HEK293 (cell line): ENCODE measurements at regions not wholly inside any gene's neighbourhood (a gene's known extent, or its start where the extent isn't known, plus 50 kb on each side); places are given as distances from the start of the nearest gene placed in this dataset.

ENCODE experiments used
- CTCF ChIA-PET: fragments of 350-600 bp; formaldehyde crosslinking; extraction: SDS; loops from one replicate; lab custom pipeline; 2021; ENCODE audit warnings: antibody characterized with exemption; lab: Yijun Ruan, JAX
- POLR2A ChIA-PET: fragments of 300-600 bp; formaldehyde crosslinking; extraction: SDS; loops from one replicate; lab custom pipeline; 2020; ENCODE audit warnings: antibody characterized with exemption, inconsistent platforms; lab: Yijun Ruan, JAX
- H3K27ac ChIP-seq: fragments of 200-500 bp; sonication (Bioruptor generic); 2 replicates; pipeline ENCODE4 v1.5.1; 2014; ENCODE audit warnings: low read depth, low read length, control low read depth, inconsistent platforms; ENCODE audit errors: extremely low read depth
- H3K36me3 ChIP-seq, 2 experiments: fragments of 200-500 bp in 1 of 2; sonication (Bioruptor generic) in 1 of 2; 1 replicate in 1 of 2; 2 replicates in 1 of 2; pipeline ENCODE4 v1.5.1; 2014 to 2017; ENCODE audit warnings: inconsistent platforms in 2 of 2, low read length in 2 of 2; ENCODE audit not compliant: control insufficient read depth in 2 of 2, insufficient read depth in 1 of 2
- H3K4me1 ChIP-seq: fragments of 200-500 bp; sonication (Bioruptor generic); 2 replicates; pipeline ENCODE4 v1.5.1; 2014; ENCODE audit warnings: mild to moderate bottlenecking, low read length, inconsistent platforms; ENCODE audit not compliant: control insufficient read depth, insufficient read depth
- H3K4me3 ChIP-seq: 2 replicates; pipeline ENCODE4 v1.5.1; 2011; ENCODE audit warnings: low read depth, mild to moderate bottlenecking, control low read depth, low read length, moderate library complexity
- H3K9me3 ChIP-seq: fragments of 200-500 bp; sonication (Bioruptor generic); 2 replicates; pipeline ENCODE4 v1.5.1; 2014; ENCODE audit warnings: low read depth, low read length, inconsistent platforms; ENCODE audit not compliant: control insufficient read depth, insufficient read depth
- FEZF1 ChIP-seq: fragments of 450-650 bp; formaldehyde crosslinking; IDR thresholded peaks from 2 replicates; pipeline ENCODE4 v1.5.1; 2016; ENCODE audit warnings: missing biosample characterization, missing genetic modification characterization
- KLF10 ChIP-seq: fragments of 450-650 bp; IDR thresholded peaks from 2 replicates; pipeline ENCODE4 v1.5.1; 2018; ENCODE audit warnings: missing biosample characterization, mild to moderate bottlenecking, missing genetic modification characterization
- KLF9 ChIP-seq: fragments of 450-650 bp; formaldehyde crosslinking; IDR thresholded peaks from 2 replicates; pipeline ENCODE4 v1.5.1; 2016; ENCODE audit warnings: missing biosample characterization, missing genetic modification characterization, low read depth
- SCRT1 ChIP-seq: fragments of 450-650 bp; formaldehyde crosslinking; IDR thresholded peaks from 2 replicates; pipeline ENCODE4 v1.5.1; 2016; ENCODE audit warnings: missing biosample characterization, missing genetic modification characterization, borderline replicate concordance
- SCRT2 ChIP-seq: fragments of 450-650 bp; formaldehyde crosslinking; IDR thresholded peaks from 2 replicates; pipeline ENCODE4 v1.5.1; 2016; ENCODE audit warnings: missing biosample characterization, missing genetic modification characterization
- SP2 ChIP-seq: fragments of 450-650 bp; formaldehyde crosslinking; IDR thresholded peaks from 2 replicates; pipeline ENCODE4 v1.5.1; 2016; ENCODE audit warnings: missing biosample characterization, missing genetic modification characterization
- ZNF175 ChIP-seq: fragments of 450-650 bp; formaldehyde crosslinking; IDR thresholded peaks from 2 replicates; pipeline ENCODE4 v1.5.1; 2016; ENCODE audit warnings: missing biosample characterization, missing genetic modification characterization
- ZNF214 ChIP-seq: fragments of 450-650 bp; formaldehyde crosslinking; IDR thresholded peaks from 2 replicates; pipeline ENCODE4 v1.5.1; 2017; ENCODE audit warnings: missing biosample characterization, mild to moderate bottlenecking, missing genetic modification characterization, borderline replicate concordance
- ZNF423 ChIP-seq: fragments of 450-650 bp; formaldehyde crosslinking; IDR thresholded peaks from 2 replicates; pipeline ENCODE4 v1.5.1; 2016; ENCODE audit warnings: missing biosample characterization, missing genetic modification characterization
- ZNF473 ChIP-seq: fragments of 450-650 bp; formaldehyde crosslinking; IDR thresholded peaks from 2 replicates; pipeline ENCODE4 v1.5.1; 2017; ENCODE audit warnings: missing biosample characterization, missing genetic modification characterization
- ZNF501 ChIP-seq: fragments of 450-650 bp; formaldehyde crosslinking; IDR thresholded peaks from 2 replicates; pipeline ENCODE4 v1.5.1; 2016; ENCODE audit warnings: missing biosample characterization, missing genetic modification characterization
- ZNF529 ChIP-seq: fragments of 450-650 bp; formaldehyde crosslinking; IDR thresholded peaks from 2 replicates; pipeline ENCODE4 v1.5.1; 2017; ENCODE audit warnings: missing genetic modification characterization, missing biosample characterization; ENCODE audit not compliant: insufficient replicate concordance
- ZNF560 ChIP-seq: fragments of 450-650 bp; formaldehyde crosslinking; IDR thresholded peaks from 2 replicates; pipeline ENCODE4 v1.5.1; 2017; ENCODE audit warnings: missing biosample characterization, missing genetic modification characterization, borderline replicate concordance
- ZNF658 ChIP-seq: fragments of 450-650 bp; formaldehyde crosslinking; IDR thresholded peaks from 2 replicates; pipeline ENCODE4; 2016; ENCODE audit warnings: missing biosample characterization, missing genetic modification characterization
- ZNF701 ChIP-seq: fragments of 450-650 bp; formaldehyde crosslinking; IDR thresholded peaks from 2 replicates; pipeline ENCODE4 v1.5.1; 2016; ENCODE audit warnings: missing biosample characterization, missing genetic modification characterization
- TF ChIP-seq, protein P1 (sequence below): fragments of 450-650 bp; formaldehyde crosslinking; IDR thresholded peaks from 2 replicates; pipeline ENCODE4 v1.5.1; 2016; ENCODE audit warnings: missing biosample characterization, missing genetic modification characterization
- TF ChIP-seq, protein P2 (sequence below): fragments of 450-650 bp; formaldehyde crosslinking; IDR thresholded peaks from 2 replicates; pipeline ENCODE4 v1.5.1; 2016; ENCODE audit warnings: missing biosample characterization, missing genetic modification characterization
- TF ChIP-seq, protein P3 (sequence below): fragments of 450-650 bp; formaldehyde crosslinking; IDR thresholded peaks from 2 replicates; pipeline ENCODE4 v1.5.1; 2016; ENCODE audit warnings: missing biosample characterization, missing genetic modification characterization, borderline replicate concordance
- TF ChIP-seq, protein P4 (sequence below): fragments of 450-650 bp; formaldehyde crosslinking; IDR thresholded peaks from 2 replicates; pipeline ENCODE4 v1.5.1; 2016; ENCODE audit warnings: missing biosample characterization, missing genetic modification characterization
- TF ChIP-seq, protein P5 (sequence below): fragments of 450-650 bp; formaldehyde crosslinking; IDR thresholded peaks from 2 replicates; pipeline ENCODE4 v1.5.1; 2016; ENCODE audit warnings: missing biosample characterization, missing genetic modification characterization

DNA sequence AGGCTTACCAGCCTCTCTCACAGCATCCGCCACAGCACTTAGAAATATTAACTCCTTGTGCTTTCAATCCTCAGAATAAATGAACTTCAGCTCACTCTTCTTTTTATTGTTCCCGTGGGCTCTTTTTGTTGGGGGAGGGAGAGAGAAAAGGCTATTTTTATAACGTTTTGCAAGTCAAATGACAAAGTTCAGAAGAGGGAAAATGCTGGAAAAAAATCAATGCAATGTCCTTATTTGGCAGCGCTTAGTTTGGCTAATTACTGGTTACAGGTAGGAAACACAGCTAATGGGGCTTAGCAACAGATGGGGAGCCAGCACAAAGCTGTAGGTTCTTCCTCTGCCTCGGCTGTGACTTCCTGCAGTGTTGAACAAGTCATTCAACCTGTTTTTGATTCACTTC, 1067.0 kb upstream of the MAP3K7 start:
- no peak overlapping the region for H3K4me3 ChIP-seq

DNA sequence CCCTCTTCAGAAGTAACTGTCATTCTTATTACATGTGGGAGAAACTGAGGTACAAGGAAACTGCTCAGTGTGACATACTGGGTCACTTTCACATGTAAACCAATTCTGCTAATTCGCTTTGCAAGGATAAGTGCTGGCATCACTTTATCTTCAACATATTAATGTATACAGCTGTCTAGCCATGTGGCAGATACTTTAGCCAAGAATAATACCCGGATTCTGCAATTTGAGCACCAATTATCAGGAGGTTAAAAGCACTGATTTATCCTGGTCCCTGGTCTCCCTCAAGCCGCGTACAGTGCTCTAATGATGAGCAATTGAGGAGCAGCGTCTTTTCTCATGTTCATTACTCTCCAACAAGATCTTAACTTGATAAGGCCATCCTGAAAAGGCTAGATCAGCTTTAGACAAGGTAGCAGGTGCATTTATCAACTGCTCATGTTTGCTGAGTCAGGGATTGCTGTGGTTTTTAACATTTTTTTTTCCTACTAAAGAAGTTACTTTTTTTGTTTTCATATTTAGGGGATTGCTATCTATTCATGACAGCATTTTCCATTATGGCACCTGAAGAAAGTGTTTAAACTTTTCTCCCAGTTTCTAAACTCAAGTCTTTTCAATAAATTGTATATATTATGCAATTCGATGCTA, 1066.3 kb upstream of the MAP3K7 start:
- Histone ChIP-seq H3K36me3 (no peaks in the 10 kb centered on the region), H3K4me1 (no peaks in the 10 kb centered on the region), H3K4me3 (no peak overlapping the region), H3K27ac (no peak overlapping the region), H3K9me3 (no peaks in the 10 kb centered on the region)
- CTCF ChIA-PET: no interaction called here
- POLR2A ChIA-PET: no interaction called here
- TF ChIP-seq ZNF214 (no peak), KLF10 (no peak), ZNF501 (no peak), ZNF560 (tag by site-specific recombination) (no peak), FEZF1 (tag by site-specific recombination) (no peak), KLF9 (tag by site-specific recombination) (no peak), ZNF529 (tag by site-specific recombination) (no peak), ZNF701 (tag by site-specific recombination) (no peak), ZNF175 (no peak), ZNF473 (tag by site-specific recombination) (no peak)
- TF ChIP-seq, protein P1, sequence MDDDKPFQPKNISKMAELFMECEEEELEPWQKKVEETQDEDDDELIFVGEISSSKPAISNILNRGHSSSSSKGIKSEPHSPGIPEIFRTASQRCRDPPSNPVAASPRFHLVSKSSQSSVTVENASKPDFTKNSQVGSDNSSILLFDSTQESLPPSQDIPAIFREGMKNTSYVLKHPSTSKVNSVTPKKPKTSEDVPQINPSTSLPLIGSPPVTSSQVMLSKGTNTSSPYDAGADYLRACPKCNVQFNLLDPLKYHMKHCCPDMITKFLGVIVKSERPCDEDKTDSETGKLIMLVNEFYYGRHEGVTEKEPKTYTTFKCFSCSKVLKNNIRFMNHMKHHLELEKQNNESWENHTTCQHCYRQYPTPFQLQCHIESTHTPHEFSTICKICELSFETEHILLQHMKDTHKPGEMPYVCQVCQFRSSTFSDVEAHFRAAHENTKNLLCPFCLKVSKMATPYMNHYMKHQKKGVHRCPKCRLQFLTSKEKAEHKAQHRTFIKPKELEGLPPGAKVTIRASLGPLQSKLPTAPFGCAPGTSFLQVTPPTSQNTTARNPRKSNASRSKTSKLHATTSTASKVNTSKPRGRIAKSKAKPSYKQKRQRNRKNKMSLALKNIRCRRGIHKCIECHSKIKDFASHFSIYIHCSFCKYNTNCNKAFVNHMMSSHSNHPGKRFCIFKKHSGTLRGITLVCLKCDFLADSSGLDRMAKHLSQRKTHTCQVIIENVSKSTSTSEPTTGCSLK: no peak
- TF ChIP-seq, protein P2, sequence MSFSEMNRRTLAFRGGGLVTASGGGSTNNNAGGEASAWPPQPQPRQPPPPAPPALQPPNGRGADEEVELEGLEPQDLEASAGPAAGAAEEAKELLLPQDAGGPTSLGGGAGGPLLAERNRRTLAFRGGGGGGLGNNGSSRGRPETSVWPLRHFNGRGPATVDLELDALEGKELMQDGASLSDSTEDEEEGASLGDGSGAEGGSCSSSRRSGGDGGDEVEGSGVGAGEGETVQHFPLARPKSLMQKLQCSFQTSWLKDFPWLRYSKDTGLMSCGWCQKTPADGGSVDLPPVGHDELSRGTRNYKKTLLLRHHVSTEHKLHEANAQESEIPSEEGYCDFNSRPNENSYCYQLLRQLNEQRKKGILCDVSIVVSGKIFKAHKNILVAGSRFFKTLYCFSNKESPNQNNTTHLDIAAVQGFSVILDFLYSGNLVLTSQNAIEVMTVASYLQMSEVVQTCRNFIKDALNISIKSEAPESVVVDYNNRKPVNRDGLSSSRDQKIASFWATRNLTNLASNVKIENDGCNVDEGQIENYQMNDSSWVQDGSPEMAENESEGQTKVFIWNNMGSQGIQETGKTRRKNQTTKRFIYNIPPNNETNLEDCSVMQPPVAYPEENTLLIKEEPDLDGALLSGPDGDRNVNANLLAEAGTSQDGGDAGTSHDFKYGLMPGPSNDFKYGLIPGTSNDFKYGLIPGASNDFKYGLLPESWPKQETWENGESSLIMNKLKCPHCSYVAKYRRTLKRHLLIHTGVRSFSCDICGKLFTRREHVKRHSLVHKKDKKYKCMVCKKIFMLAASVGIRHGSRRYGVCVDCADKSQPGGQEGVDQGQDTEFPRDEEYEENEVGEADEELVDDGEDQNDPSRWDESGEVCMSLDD (tag by site-specific recombination): no peak
- TF ChIP-seq, protein P3, sequence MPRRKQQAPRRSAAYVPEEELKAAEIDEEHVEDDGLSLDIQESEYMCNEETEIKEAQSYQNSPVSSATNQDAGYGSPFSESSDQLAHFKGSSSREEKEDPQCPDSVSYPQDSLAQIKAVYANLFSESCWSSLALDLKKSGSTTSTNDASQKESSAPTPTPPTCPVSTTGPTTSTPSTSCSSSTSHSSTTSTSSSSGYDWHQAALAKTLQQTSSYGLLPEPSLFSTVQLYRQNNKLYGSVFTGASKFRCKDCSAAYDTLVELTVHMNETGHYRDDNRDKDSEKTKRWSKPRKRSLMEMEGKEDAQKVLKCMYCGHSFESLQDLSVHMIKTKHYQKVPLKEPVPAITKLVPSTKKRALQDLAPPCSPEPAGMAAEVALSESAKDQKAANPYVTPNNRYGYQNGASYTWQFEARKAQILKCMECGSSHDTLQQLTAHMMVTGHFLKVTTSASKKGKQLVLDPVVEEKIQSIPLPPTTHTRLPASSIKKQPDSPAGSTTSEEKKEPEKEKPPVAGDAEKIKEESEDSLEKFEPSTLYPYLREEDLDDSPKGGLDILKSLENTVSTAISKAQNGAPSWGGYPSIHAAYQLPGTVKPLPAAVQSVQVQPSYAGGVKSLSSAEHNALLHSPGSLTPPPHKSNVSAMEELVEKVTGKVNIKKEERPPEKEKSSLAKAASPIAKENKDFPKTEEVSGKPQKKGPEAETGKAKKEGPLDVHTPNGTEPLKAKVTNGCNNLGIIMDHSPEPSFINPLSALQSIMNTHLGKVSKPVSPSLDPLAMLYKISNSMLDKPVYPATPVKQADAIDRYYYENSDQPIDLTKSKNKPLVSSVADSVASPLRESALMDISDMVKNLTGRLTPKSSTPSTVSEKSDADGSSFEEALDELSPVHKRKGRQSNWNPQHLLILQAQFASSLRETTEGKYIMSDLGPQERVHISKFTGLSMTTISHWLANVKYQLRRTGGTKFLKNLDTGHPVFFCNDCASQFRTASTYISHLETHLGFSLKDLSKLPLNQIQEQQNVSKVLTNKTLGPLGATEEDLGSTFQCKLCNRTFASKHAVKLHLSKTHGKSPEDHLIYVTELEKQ: no peak
- TF ChIP-seq, protein P4, sequence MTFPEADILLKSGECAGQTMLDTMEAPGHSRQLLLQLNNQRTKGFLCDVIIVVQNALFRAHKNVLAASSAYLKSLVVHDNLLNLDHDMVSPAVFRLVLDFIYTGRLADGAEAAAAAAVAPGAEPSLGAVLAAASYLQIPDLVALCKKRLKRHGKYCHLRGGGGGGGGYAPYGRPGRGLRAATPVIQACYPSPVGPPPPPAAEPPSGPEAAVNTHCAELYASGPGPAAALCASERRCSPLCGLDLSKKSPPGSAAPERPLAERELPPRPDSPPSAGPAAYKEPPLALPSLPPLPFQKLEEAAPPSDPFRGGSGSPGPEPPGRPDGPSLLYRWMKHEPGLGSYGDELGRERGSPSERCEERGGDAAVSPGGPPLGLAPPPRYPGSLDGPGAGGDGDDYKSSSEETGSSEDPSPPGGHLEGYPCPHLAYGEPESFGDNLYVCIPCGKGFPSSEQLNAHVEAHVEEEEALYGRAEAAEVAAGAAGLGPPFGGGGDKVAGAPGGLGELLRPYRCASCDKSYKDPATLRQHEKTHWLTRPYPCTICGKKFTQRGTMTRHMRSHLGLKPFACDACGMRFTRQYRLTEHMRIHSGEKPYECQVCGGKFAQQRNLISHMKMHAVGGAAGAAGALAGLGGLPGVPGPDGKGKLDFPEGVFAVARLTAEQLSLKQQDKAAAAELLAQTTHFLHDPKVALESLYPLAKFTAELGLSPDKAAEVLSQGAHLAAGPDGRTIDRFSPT (tag by site-specific recombination): no peak

More for the DNA sequence above, 1067.0 kb upstream of the MAP3K7 start:
- CTCF ChIA-PET: no interaction called here
- POLR2A ChIA-PET: no interaction called here
- H3K4me1 ChIP-seq: no peaks in the 10 kb centered on the region
- H3K36me3 ChIP-seq: no peaks in the 10 kb centered on the region
- no peaks in the 10 kb centered on the region for H3K9me3 ChIP-seq
- TF ChIP-seq SCRT2 (tag by site-specific recombination) (peak; percentile 29; the same call in 1 of the 2 replicates), ZNF658 (tag by site-specific recombination) (no peak), SP2 (tag by site-specific recombination) (no peak), ZNF423 (tag by site-specific recombination) (no peak), SCRT1 (tag by site-specific recombination) (0 out of 2 replicates have a peak, but pooled peaks have one; percentile 59)
- TF ChIP-seq, protein P5, sequence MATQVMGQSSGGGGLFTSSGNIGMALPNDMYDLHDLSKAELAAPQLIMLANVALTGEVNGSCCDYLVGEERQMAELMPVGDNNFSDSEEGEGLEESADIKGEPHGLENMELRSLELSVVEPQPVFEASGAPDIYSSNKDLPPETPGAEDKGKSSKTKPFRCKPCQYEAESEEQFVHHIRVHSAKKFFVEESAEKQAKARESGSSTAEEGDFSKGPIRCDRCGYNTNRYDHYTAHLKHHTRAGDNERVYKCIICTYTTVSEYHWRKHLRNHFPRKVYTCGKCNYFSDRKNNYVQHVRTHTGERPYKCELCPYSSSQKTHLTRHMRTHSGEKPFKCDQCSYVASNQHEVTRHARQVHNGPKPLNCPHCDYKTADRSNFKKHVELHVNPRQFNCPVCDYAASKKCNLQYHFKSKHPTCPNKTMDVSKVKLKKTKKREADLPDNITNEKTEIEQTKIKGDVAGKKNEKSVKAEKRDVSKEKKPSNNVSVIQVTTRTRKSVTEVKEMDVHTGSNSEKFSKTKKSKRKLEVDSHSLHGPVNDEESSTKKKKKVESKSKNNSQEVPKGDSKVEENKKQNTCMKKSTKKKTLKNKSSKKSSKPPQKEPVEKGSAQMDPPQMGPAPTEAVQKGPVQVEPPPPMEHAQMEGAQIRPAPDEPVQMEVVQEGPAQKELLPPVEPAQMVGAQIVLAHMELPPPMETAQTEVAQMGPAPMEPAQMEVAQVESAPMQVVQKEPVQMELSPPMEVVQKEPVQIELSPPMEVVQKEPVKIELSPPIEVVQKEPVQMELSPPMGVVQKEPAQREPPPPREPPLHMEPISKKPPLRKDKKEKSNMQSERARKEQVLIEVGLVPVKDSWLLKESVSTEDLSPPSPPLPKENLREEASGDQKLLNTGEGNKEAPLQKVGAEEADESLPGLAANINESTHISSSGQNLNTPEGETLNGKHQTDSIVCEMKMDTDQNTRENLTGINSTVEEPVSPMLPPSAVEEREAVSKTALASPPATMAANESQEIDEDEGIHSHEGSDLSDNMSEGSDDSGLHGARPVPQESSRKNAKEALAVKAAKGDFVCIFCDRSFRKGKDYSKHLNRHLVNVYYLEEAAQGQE (tag by site-specific recombination): no peak
- no peak overlapping the region for H3K27ac ChIP-seq
